IMR-90 (cell line): ENCODE measurements at regions not wholly inside any gene's neighbourhood (a gene's known extent, or its start where the extent isn't known, plus 50 kb on each side); places are given as distances from the start of the nearest gene placed in this dataset.

ENCODE experiments used
- ATAC-seq: fragments of 200-7000 bp; cut with Tn5 transposase; 2 replicates; pipeline ENCODE4 v1.9.1; 2020; ENCODE audit warnings: low read depth, mild to moderate bottlenecking, moderate library complexity
- BruUV-seq: library from RNA; stranded (reverse); fragments of 400-500 nt; replicated peaks from 2 replicates; lab custom pipeline; 2021; lab: Mats Ljungman, UMichigan
- CTCF ChIA-PET: fragments of 300-600 bp; formaldehyde crosslinking; extraction: SDS; loops from one replicate; lab custom pipeline; 2021; ENCODE audit warnings: antibody characterized with exemption; lab: Yijun Ruan, JAX
- POLR2A ChIA-PET: fragments of 300-600 bp; sonication (Branson Sonifier 250); formaldehyde crosslinking; loops from one replicate; lab custom pipeline; 2022; ENCODE audit warnings: antibody characterized with exemption; ENCODE audit not compliant: unreplicated experiment; lab: Charles Lee
- DNase-seq: peaks from one replicate; pipeline ENCODE4 v3.0.0; 2013
- H2AFZ ChIP-seq: replicated peaks from 2 replicates; pipeline ENCODE3; 2013; ENCODE audit warnings: low read length, mild to moderate bottlenecking; ENCODE audit not compliant: poor library complexity
- H2AK5ac ChIP-seq: 2 replicates; pipeline ENCODE4 v1.6.1; 2013; ENCODE audit warnings: low read depth, low read length, inconsistent platforms
- H2AK9ac ChIP-seq: replicated peaks from 2 replicates; pipeline ENCODE3; 2013; ENCODE audit warnings: mild to moderate bottlenecking, low read depth, low read length, moderate library complexity; ENCODE audit not compliant: poor library complexity
- H2BK120ac ChIP-seq: 2 replicates; pipeline ENCODE4 v1.6.1; 2013; ENCODE audit warnings: low read depth, low read length, inconsistent platforms
- H2BK15ac ChIP-seq: 3 replicates; pipeline ENCODE4 v1.6.1; 2013; ENCODE audit warnings: low read depth, low read length, inconsistent platforms
- H2BK20ac ChIP-seq: 2 replicates; pipeline ENCODE4 v1.6.1; 2013; ENCODE audit warnings: low read depth, mild to moderate bottlenecking, inconsistent platforms, low read length, moderate library complexity
- H2BK5ac ChIP-seq: 2 replicates; pipeline ENCODE4 v1.6.1; 2013; ENCODE audit warnings: mild to moderate bottlenecking, low read depth, low read length, inconsistent platforms; ENCODE audit not compliant: poor library complexity, severe bottlenecking
- H3K14ac ChIP-seq: replicated peaks from 2 replicates; pipeline ENCODE4 v1.6.1; 2013; ENCODE audit warnings: low read depth, low read length, inconsistent platforms
- H3K18ac ChIP-seq: 2 replicates; pipeline ENCODE4 v1.6.1; 2013; ENCODE audit warnings: low read depth, low read length, control low read depth
- H3K23ac ChIP-seq: 2 replicates; pipeline ENCODE4 v1.6.1; 2013; ENCODE audit warnings: low read depth, low read length, inconsistent platforms
- H3K27ac ChIP-seq: 2 replicates; pipeline ENCODE4 v1.5.1; 2013; ENCODE audit warnings: mild to moderate bottlenecking, control low read depth, low read length; ENCODE audit not compliant: insufficient read depth
- H3K27me3 ChIP-seq: 2 replicates; pipeline ENCODE4 v1.6.1; 2013; ENCODE audit warnings: low read length; ENCODE audit not compliant: control insufficient read depth, insufficient read depth
- H3K36me3 ChIP-seq: 2 replicates; pipeline ENCODE4 v1.6.1; 2013; ENCODE audit warnings: low read length, mixed read lengths; ENCODE audit not compliant: control insufficient read depth, insufficient read depth
- H3K4ac ChIP-seq: 2 replicates; pipeline ENCODE4 v1.6.1; 2013; ENCODE audit warnings: low read depth, low read length, inconsistent platforms
- H3K4me1 ChIP-seq: 2 replicates; pipeline ENCODE4 v1.6.1; 2013; ENCODE audit warnings: low read length, mixed read lengths; ENCODE audit not compliant: control insufficient read depth, insufficient read depth
- H3K4me2 ChIP-seq: 2 replicates; pipeline ENCODE4 v1.6.1; 2013; ENCODE audit warnings: low read depth, mild to moderate bottlenecking, control low read depth, low read length, moderate library complexity
- H3K4me3 ChIP-seq: 2 replicates; pipeline ENCODE4 v1.5.1; 2013; ENCODE audit warnings: low read depth, mild to moderate bottlenecking, control low read depth, low read length, moderate library complexity; ENCODE audit not compliant: insufficient read depth
- H3K56ac ChIP-seq: 2 replicates; pipeline ENCODE4 v1.6.1; 2013; ENCODE audit warnings: low read length, inconsistent platforms; ENCODE audit not compliant: insufficient read depth; ENCODE audit errors: extremely low read depth
- H3K79me1 ChIP-seq, 2 experiments: 2 replicates each; pipeline ENCODE4 v1.6.1; 2013; ENCODE audit warnings: low read length in 2 of 2, inconsistent platforms in 1 of 2, low read depth in 1 of 2
- H3K9ac ChIP-seq: 2 replicates; pipeline ENCODE4 v1.6.1; 2013; ENCODE audit warnings: low read depth, low read length, control low read depth
- H3K9me1 ChIP-seq: 2 replicates; pipeline ENCODE4 v1.6.1; 2013; ENCODE audit warnings: low read length, inconsistent platforms; ENCODE audit not compliant: insufficient read depth
- H3K9me3 ChIP-seq: 2 replicates; pipeline ENCODE4 v1.6.1; 2013; ENCODE audit warnings: low read length; ENCODE audit not compliant: control insufficient read depth, insufficient read depth
- H4K20me1 ChIP-seq: 2 replicates; pipeline ENCODE4 v1.6.1; 2013; ENCODE audit warnings: low read length, inconsistent platforms; ENCODE audit not compliant: insufficient read depth
- H4K5ac ChIP-seq: 2 replicates; pipeline ENCODE4 v1.6.1; 2013; ENCODE audit warnings: mild to moderate bottlenecking, low read depth, low read length, control low read depth
- H4K8ac ChIP-seq, 2 experiments: 2 replicates each; pipeline ENCODE4 v1.6.1; 2013; ENCODE audit warnings: low read depth in 2 of 2, low read length in 2 of 2, control low read depth in 1 of 2, inconsistent platforms in 1 of 2
- H4K91ac ChIP-seq: 2 replicates; pipeline ENCODE4 v1.6.1; 2013; ENCODE audit warnings: low read depth, low read length, inconsistent platforms; ENCODE audit not compliant: insufficient read depth
- BHLHE40 ChIP-seq: fragments of 150-350 bp; IDR thresholded peaks from 2 replicates; pipeline ENCODE4 v1.6.1; 2016; ENCODE audit warnings: mild to moderate bottlenecking, low read depth, low read length
- CEBPB ChIP-seq: IDR thresholded peaks from 2 replicates; pipeline ENCODE4 v1.6.1; 2012; ENCODE audit warnings: low read depth, low read length, improper control_type of control experiment
- CTCF ChIP-seq: conservative IDR thresholded peaks from 2 replicates; pipeline ENCODE4 v1.5.1; 2012; ENCODE audit warnings: mild to moderate bottlenecking, low read depth, low read length, improper control_type of control experiment
- MAFK ChIP-seq: IDR thresholded peaks from 2 replicates; pipeline ENCODE4 v1.6.1; 2012; ENCODE audit warnings: low read depth, low read length, improper control_type of control experiment
- MAZ ChIP-seq: IDR thresholded peaks from 2 replicates; pipeline ENCODE4 v1.6.1; 2012; ENCODE audit warnings: low read depth, mild to moderate bottlenecking, low read length, improper control_type of control experiment, moderate library complexity, borderline replicate concordance
- NFE2L2 ChIP-seq: fragments of 150-350 bp; IDR thresholded peaks from 2 replicates; pipeline ENCODE4 v1.6.1; 2016; ENCODE audit warnings: low read depth, mild to moderate bottlenecking, low read length
- POLR2A ChIP-seq: IDR thresholded peaks from 2 replicates; pipeline ENCODE4 v1.6.1; 2012; ENCODE audit warnings: mild to moderate bottlenecking, low read depth, low read length
- RFX5 ChIP-seq: IDR thresholded peaks from 2 replicates; pipeline ENCODE4 v1.8.0; 2012; ENCODE audit warnings: low read depth, mild to moderate bottlenecking, low read length, moderate library complexity
- USF2 ChIP-seq: fragments of 150-350 bp; IDR thresholded peaks from 2 replicates; pipeline ENCODE4 v1.6.1; 2017; ENCODE audit warnings: mild to moderate bottlenecking, antibody characterized with exemption, low read length, low read depth
- WGBS, 2 experiments: methylation state at CpG; one replicate each; pipeline versions ENCODE4 v1.1.5 to v1.1.7; 2013; ENCODE audit warnings: missing lambda C conversion rate in 2 of 2; ENCODE audit not compliant: insufficient read length in 1 of 2; ENCODE audit errors: extremely low coverage in 2 of 2; 5-methylcytosine and 5-hydroxymethylcytosine counted together
- dilution Hi-C: fragments of 300-500 bp; cut with HindIII; formaldehyde crosslinking; loops from one replicate; pipeline ENCODE4 v1.14.3; 2018; ENCODE audit warnings: low sequenced_read_pairs; ENCODE audit not compliant: unreplicated experiment
- in situ Hi-C: fragments of 300-500 bp; cut with MboI; formaldehyde crosslinking; loops from 3 replicates; pipeline ENCODE4 v1.14.3; 2019; ENCODE audit warnings: low sequenced_read_pairs, inconsistent platforms, mixed read lengths
- intact Hi-C: fragments of 100-400 bp; cut with micrococcal nuclease; formaldehyde crosslinking; loops from 2 replicates; pipeline ENCODE4 v1.10.0; 2022

DNA sequence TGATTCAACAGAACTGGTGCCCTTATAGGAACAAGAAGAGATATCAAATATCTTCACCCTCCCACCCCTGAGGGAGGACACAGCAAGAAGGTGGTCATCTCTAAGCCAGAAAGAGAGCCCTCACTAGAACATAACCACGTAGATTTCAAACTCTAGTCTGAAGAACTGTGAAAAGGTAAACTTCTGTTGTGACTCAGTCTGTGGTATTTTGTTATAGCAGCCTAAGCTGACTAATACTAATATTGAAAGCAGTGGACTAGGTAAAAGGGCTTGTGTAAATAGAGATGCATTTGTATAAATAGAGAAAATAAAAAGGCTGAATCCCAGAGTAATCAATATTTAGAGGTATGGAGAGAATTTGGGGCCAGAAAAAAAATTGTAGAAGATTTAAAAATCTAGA is 157.6 kb upstream of the CCNH start:
- ATAC-seq = no peak
- BruUV-seq = no TSS peak

More for the DNA sequence above, 157.6 kb upstream of the CCNH start:
- Histone ChIP-seq H3K27me3 (no peaks in the 10 kb centered on the region), H3K4me2 (no peak overlapping the region), H4K8ac (no peak overlapping the region), H2AFZ (no peak overlapping the region), H3K9ac (no peak overlapping the region), H2BK120ac (no peak overlapping the region), H3K9me3 (no peaks in the 10 kb centered on the region; the same call in 1 of the 2 replicates), H2AK9ac (no peak overlapping the region), H4K20me1 (no peaks in the 10 kb centered on the region), H3K79me1 (no peaks in the 10 kb centered on the region), H2BK15ac (no peak overlapping the region), H3K4me1 (no peaks in the 10 kb centered on the region), H3K56ac (no peak overlapping the region), H3K36me3 (no peaks in the 10 kb centered on the region), H4K91ac (no peak overlapping the region), H3K27ac (no peak overlapping the region), H4K5ac (no peak overlapping the region), H3K9me1 (no peaks in the 10 kb centered on the region), H2AK5ac (no peak overlapping the region), H3K14ac (no peak overlapping the region), H3K4ac (no peak overlapping the region), H3K18ac (no peak overlapping the region), H3K4me3 (no peak overlapping the region), H3K23ac (no peak overlapping the region), H2BK5ac (no peak overlapping the region), H2BK20ac (no peak overlapping the region)
- no CpG with 5 or more reads among the region's 1 CpG for WGBS, 2 experiments
- ChIA-PET POLR2A (no interaction called here), CTCF (no interaction called here)
- no peak for DNase-seq
- dilution Hi-C loops = no loop called here
- TF ChIP-seq POLR2A (no peak), RFX5 (no peak), USF2 (no peak), CTCF (no peak), BHLHE40 (no peak), CEBPB (no peak), MAFK (no peak), MAZ (no peak), NFE2L2 (no peak)
- intact Hi-C loops = no loop called here
- in situ Hi-C loops = no loop called here
